ENCODE measurements at regions not wholly inside any gene's neighbourhood (a gene's known extent, or its start where the extent isn't known, plus 50 kb on each side); places are given as distances from the start of the nearest gene placed in this dataset.

DNA sequence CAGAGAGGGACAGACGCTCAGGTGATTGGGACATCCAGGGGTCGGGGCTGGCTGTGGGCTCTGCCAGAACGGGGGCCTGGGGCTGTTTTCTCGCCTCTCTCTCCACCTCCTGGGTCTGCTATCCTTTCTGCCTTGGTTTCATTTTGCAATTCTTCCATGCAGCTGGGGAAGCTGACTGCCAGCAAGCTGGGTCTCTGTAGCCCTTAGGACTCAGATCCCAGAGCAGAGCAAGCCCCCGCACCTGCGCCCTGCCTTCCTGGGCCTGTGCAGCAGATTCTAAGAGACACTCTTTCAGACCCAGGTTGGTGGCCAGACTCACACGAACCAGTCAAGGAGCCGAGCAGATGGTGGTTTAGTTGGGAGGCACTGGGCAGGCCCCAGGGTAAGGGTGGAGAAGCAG is 59.1 kb upstream of the GRPEL1 start:
- no peak for DNase-seq

DNA sequence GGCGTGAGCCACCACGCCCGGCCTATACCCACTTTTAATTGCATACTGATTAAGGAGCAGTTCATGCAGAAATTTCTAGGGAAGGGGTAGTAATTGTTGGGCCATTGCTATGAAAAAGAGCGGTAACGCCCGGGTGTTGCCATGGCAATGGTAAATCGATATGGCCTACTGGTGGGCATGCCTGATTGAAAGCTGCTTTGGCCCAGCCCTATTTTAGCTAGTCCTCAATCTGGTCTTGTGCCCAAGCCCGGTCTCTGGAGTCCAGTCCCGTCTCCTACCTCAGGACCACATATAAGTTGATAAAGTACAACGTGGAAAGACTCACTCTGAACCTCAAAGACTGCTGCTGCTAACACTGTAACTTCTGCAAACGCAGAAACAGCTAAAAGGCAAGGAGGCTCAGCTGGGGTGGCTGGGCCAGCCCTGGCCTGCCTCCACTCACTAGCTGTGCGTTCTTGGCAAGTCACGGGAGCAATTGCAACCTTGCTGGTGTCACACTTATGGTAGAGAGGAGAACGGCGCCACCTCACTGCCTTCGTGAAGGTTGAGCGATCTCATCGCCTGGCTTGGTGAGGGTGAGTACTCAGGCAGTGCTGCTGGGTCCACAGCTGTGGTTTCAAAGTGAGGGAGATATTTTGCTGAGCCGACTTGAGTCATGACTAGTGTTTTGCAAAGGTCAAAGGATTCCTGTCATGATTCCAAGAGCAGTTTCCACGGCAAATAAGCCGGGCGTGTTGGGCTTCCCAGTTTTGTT is 57.0 kb upstream of the GRPEL1 start:
- peak; percentile 22 for DNase-seq

DNA sequence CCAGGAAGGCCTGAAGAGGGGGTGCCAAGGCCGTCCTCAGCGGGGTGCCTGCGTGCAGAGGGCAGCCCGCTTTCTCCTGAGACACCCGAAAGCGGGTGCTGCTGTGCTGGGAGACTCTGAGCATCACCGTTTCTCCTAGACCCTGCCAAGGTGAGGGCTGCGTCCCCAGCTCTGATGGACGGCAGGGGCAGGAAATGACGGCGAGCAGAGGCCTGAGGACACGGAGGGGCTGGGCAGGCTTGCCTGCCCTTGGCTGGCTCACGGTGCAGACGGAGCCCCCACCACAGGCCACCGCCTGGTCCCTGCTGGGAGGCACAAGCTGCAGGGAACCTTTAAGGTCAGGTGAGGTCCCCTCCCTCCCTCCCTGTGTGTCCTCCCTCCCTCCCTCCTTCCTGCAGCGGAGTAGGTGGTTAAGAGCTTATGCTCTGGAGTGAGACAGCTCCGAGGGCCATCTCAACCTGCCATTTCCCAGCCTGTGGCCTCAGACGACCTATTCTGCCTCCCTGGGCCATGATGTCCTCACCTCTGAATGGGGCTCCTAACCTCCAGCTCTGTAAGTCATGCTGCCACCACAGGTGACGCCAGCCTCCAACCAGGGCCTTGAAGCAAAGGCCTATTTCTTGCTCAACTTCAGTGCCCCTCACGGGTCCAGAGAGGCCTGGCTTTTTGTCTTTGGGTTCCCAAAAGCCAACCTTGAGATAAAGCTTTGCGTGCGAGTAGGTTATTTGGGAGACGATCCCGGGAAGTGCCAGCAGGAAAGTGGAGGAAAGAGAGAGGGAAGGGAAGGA is 54.2 kb upstream of the GRPEL1 start:
- no peak for DNase-seq

DNA sequence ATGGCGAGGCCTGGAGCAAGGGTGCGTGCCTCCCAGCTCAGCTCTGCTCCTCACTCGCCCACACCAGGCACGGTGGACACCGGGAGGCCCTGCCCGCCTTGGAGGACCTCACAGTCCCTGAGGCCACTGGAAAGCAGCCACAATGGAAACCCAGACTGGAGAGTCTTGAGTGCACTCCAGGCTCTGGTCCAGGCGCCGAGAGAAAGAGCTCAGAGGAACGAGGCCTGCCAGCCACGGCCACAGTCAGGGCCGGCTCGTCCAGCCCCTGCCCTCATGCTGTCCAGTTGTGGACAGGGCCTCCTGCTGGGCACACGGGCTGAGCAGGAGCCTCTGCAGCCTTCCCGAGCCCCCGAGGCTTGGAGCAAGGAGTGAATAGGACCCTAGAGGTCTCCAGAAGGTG is 53.3 kb upstream of the GRPEL1 start:
- DNase-seq: no peak

DNA sequence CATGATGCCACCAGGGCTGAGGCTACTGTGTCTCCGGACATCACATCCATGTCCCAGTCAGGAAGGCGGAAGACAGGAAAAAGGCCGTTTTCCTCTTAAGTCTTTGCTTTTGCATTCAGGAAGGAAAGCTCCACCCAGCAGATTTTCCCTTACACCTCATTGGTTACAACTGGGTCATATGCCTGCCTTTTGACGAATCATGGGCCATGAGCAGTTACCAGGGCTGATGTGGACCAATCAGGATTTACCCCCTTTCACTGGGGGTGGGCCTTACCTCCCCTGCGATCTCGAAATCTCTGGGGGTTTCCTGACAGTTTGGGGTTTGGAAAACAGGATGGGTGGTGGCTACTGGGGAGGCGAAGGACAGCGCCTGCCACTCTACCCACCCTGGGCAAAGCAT is 52.5 kb upstream of the GRPEL1 start:
- no peak for DNase-seq

DNA sequence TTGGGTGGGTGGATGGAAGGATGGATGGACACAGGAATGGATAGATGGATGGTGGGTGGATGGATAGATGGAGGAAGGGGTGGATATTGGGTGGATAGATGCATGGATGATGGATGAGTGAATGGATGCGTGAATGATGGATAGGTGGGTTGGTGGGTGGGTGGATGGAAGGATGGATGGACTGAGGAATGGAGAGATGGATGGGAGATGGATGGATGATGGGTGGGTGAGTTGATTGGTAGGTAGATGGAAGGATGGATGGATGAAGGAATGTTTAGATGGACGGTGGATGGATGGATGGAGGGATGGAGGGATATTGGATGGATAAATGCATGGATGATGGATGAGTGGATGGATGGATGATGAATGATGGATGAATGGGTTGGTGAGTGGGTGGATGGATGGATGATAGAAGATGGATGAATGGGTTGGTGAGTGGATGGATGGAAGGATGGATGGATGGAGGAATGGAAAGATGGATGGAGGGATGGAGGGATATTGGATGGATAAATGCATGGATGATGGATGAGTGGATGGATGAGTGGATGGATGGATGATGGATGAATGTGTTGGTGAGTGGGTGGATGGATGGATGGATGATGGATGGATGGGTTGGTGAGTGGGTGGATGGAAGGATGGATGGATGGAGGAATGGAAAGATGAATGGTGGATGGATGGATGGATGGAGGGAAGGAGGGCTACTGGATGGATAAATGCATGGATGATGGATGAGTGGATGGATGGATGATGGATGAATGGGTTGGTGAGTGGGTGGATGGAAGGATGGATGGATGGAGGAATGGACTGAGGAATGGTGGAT is 50.4 kb upstream of the GRPEL1 start:
- no peak for DNase-seq

Data from NCI-H510A treated with DMSO at 0.1 percent for 48 hours (cell line).